ENCODE measurements at regions not wholly inside any gene's neighbourhood (a gene's known extent, or its start where the extent isn't known, plus 50 kb on each side); places are given as distances from the start of the nearest gene placed in this dataset.

- CTCF ChIA-PET: no interaction called here
- Mint-ChIP-seq H3K27me3 (no peaks in the 10 kb centered on the region), H3K4me1 (no peaks in the 10 kb centered on the region), H3K36me3 (ENCODE audit: low read depth) (no peaks in the 10 kb centered on the region), H3K9me3 (peaks cover 2% of the 10 kb centered on the region), H3K4me3 (no peak overlapping the region), H3K27ac (no peak overlapping the region)
- DNase-seq: no peak
- POLR2A ChIA-PET: no interaction called here
Measured at GRCh38 chr2:228642861-228643260, 461.4 kb upstream of the SPHKAP start.

GRCh38 chr2:228630786-228631185 is 449.3 kb upstream of the SPHKAP start:
- no peak for DNase-seq
- ChIA-PET CTCF (no interaction called here), POLR2A (no interaction called here)
- Mint-ChIP-seq H3K27me3 (no peaks in the 10 kb centered on the region), H3K4me3 (no peak overlapping the region), H3K9me3 (peaks cover 7% of the 10 kb centered on the region), H3K4me1 (no peaks in the 10 kb centered on the region), H3K36me3 (ENCODE audit: low read depth) (no peaks in the 10 kb centered on the region), H3K27ac (no peak overlapping the region)

- DNase-seq: no peak
- Mint-ChIP-seq H3K4me3 (no peak overlapping the region), H3K36me3 (ENCODE audit: low read depth) (no peaks in the 10 kb centered on the region), H3K9me3 (peaks cover 7% of the 10 kb centered on the region), H3K27ac (no peak overlapping the region), H3K27me3 (no peaks in the 10 kb centered on the region), H3K4me1 (no peaks in the 10 kb centered on the region)
- ChIA-PET POLR2A (no interaction called here), CTCF (no interaction called here)
Measured at GRCh38 chr2:228629251-228629650, 447.8 kb upstream of the SPHKAP start.

- Mint-ChIP-seq H3K27me3 (no peaks in the 10 kb centered on the region), H3K27ac (no peak overlapping the region), H3K4me1 (no peaks in the 10 kb centered on the region), H3K9me3 (peaks cover 7% of the 10 kb centered on the region), H3K4me3 (no peak overlapping the region), H3K36me3 (ENCODE audit: low read depth) (no peaks in the 10 kb centered on the region)
- ChIA-PET CTCF (no interaction called here), POLR2A (no interaction called here)
- DNase-seq: no peak
Measured at GRCh38 chr2:228628682-228629081, 447.2 kb upstream of the SPHKAP start.

- Mint-ChIP-seq H3K9me3 (peaks cover 7% of the 10 kb centered on the region), H3K36me3 (ENCODE audit: low read depth) (no peaks in the 10 kb centered on the region), H3K4me3 (no peak overlapping the region), H3K27ac (no peak overlapping the region), H3K27me3 (no peaks in the 10 kb centered on the region), H3K4me1 (no peaks in the 10 kb centered on the region)
- DNase-seq: no peak
- ChIA-PET CTCF (no interaction called here), POLR2A (no interaction called here)
Measured at GRCh38 chr2:228627510-228627909, 446.0 kb upstream of the SPHKAP start.

GRCh38 chr2:228625481-228625880 is 444.0 kb upstream of the SPHKAP start:
- no peaks in the 10 kb centered on the region for H3K27me3 Mint-ChIP-seq
- H3K36me3 Mint-ChIP-seq (ENCODE audit: low read depth): no peaks in the 10 kb centered on the region
- H3K4me3 Mint-ChIP-seq: no peak overlapping the region
- ChIA-PET POLR2A (no interaction called here), CTCF (no interaction called here)
- H3K27ac Mint-ChIP-seq: no peak overlapping the region
- no peak for DNase-seq
- H3K4me1 Mint-ChIP-seq: no peaks in the 10 kb centered on the region
- H3K9me3 Mint-ChIP-seq: peaks cover 7% of the 10 kb centered on the region

- H3K27me3 Mint-ChIP-seq: no peaks in the 10 kb centered on the region
- no peak overlapping the region for H3K27ac Mint-ChIP-seq
- H3K4me3 Mint-ChIP-seq: no peak overlapping the region
- peaks cover 7% of the 10 kb centered on the region for H3K9me3 Mint-ChIP-seq
- H3K4me1 Mint-ChIP-seq: no peaks in the 10 kb centered on the region
- CTCF ChIA-PET: no interaction called here
- DNase-seq: no peak
- no peaks in the 10 kb centered on the region for H3K36me3 Mint-ChIP-seq (ENCODE audit: low read depth)
- POLR2A ChIA-PET: no interaction called here
Measured at GRCh38 chr2:228624733-228625132, 443.2 kb upstream of the SPHKAP start.

- ChIA-PET POLR2A (no interaction called here), CTCF (no interaction called here)
- no peaks in the 10 kb centered on the region for H3K4me1 Mint-ChIP-seq
- H3K36me3 Mint-ChIP-seq (ENCODE audit: low read depth): no peaks in the 10 kb centered on the region
- no peaks in the 10 kb centered on the region for H3K27me3 Mint-ChIP-seq
- no peak overlapping the region for H3K27ac Mint-ChIP-seq
- no peak for DNase-seq
- H3K9me3 Mint-ChIP-seq: peaks cover 9% of the 10 kb centered on the region
- no peak overlapping the region for H3K4me3 Mint-ChIP-seq
Measured at GRCh38 chr2:228615496-228615895, 434.0 kb upstream of the SPHKAP start.

- DNase-seq: no peak
- Mint-ChIP-seq H3K4me3 (no peak overlapping the region), H3K27me3 (no peaks in the 10 kb centered on the region), H3K9me3 (peaks cover 9% of the 10 kb centered on the region), H3K27ac (no peak overlapping the region), H3K36me3 (ENCODE audit: low read depth) (no peaks in the 10 kb centered on the region), H3K4me1 (no peaks in the 10 kb centered on the region)
- ChIA-PET POLR2A (no interaction called here), CTCF (no interaction called here)
Measured at GRCh38 chr2:228614741-228615140, 433.3 kb upstream of the SPHKAP start.

GRCh38 chr2:228613133-228613850 is 431.8 kb upstream of the SPHKAP start:
- CTCF ChIA-PET: no interaction called here
- peaks cover 9% of the 10 kb centered on the region for H3K9me3 Mint-ChIP-seq
- no peaks in the 10 kb centered on the region for H3K36me3 Mint-ChIP-seq (ENCODE audit: low read depth)
- H3K27me3 Mint-ChIP-seq: no peaks in the 10 kb centered on the region
- no peak overlapping the region for H3K27ac Mint-ChIP-seq
- no peaks in the 10 kb centered on the region for H3K4me1 Mint-ChIP-seq
- H3K4me3 Mint-ChIP-seq: no peak overlapping the region
- POLR2A ChIA-PET: no interaction called here
- no peak for DNase-seq

GRCh38 chr2:228611171-228611570 is 429.7 kb upstream of the SPHKAP start:
- Mint-ChIP-seq H3K4me3 (no peak overlapping the region), H3K27ac (no peak overlapping the region), H3K4me1 (no peaks in the 10 kb centered on the region), H3K27me3 (no peaks in the 10 kb centered on the region), H3K36me3 (ENCODE audit: low read depth) (no peaks in the 10 kb centered on the region), H3K9me3 (peaks cover 9% of the 10 kb centered on the region)
- ChIA-PET POLR2A (no interaction called here), CTCF (no interaction called here)
- no peak for DNase-seq

- Mint-ChIP-seq H3K27me3 (no peaks in the 10 kb centered on the region), H3K4me3 (no peak overlapping the region), H3K9me3 (peaks cover 5% of the 10 kb centered on the region), H3K27ac (no peak overlapping the region), H3K36me3 (ENCODE audit: low read depth) (no peaks in the 10 kb centered on the region), H3K4me1 (no peaks in the 10 kb centered on the region)
- POLR2A ChIA-PET: no interaction called here
- CTCF ChIA-PET: no interaction called here
- DNase-seq: no peak
Measured at GRCh38 chr2:228602288-228602687, 420.8 kb upstream of the SPHKAP start.

- Mint-ChIP-seq H3K9me3 (peaks cover 5% of the 10 kb centered on the region), H3K27ac (no peak overlapping the region), H3K4me3 (no peak overlapping the region), H3K36me3 (ENCODE audit: low read depth) (no peaks in the 10 kb centered on the region), H3K27me3 (no peaks in the 10 kb centered on the region), H3K4me1 (no peaks in the 10 kb centered on the region)
- POLR2A ChIA-PET: no interaction called here
- CTCF ChIA-PET: no interaction called here
- DNase-seq: no peak
Measured at GRCh38 chr2:228600265-228600664, 418.8 kb upstream of the SPHKAP start.

- CTCF ChIA-PET: no interaction called here
- no peaks in the 10 kb centered on the region for H3K36me3 Mint-ChIP-seq (ENCODE audit: low read depth)
- no peak overlapping the region for H3K27ac Mint-ChIP-seq
- no peak overlapping the region for H3K4me3 Mint-ChIP-seq
- no peaks in the 10 kb centered on the region for H3K27me3 Mint-ChIP-seq
- peaks cover 7% of the 10 kb centered on the region for H3K9me3 Mint-ChIP-seq
- no peak for DNase-seq
- no peaks in the 10 kb centered on the region for H3K4me1 Mint-ChIP-seq
- POLR2A ChIA-PET: no interaction called here
Measured at GRCh38 chr2:228599781-228600180, 418.3 kb upstream of the SPHKAP start.

- no peak overlapping the region for H3K27ac Mint-ChIP-seq
- no peaks in the 10 kb centered on the region for H3K27me3 Mint-ChIP-seq
- POLR2A ChIA-PET: no interaction called here
- no peaks in the 10 kb centered on the region for H3K4me1 Mint-ChIP-seq
- CTCF ChIA-PET: no interaction called here
- no peak for DNase-seq
- H3K9me3 Mint-ChIP-seq: peaks cover 7% of the 10 kb centered on the region
- H3K36me3 Mint-ChIP-seq (ENCODE audit: low read depth): no peaks in the 10 kb centered on the region
- H3K4me3 Mint-ChIP-seq: no peak overlapping the region
Measured at GRCh38 chr2:228599297-228599696, 417.8 kb upstream of the SPHKAP start.
